ENCODE measurements at regions not wholly inside any gene's neighbourhood (a gene's known extent, or its start where the extent isn't known, plus 50 kb on each side); places are given as distances from the start of the nearest gene placed in this dataset.
"Not testable (repeated sequence)": the region's sequence is repeated elsewhere in the genome, so short reads cannot be mapped to it uniquely, and the experiment has no call there.

- DNase-seq = no peak
These were observed 410.3 kb upstream of the SLC35B3 start for GRCh38 chr6:8845690-8846089.

GRCh38 chr6:8844968-8845367 is 409.6 kb upstream of the SLC35B3 start:
- DNase-seq = no peak

GRCh38 chr6:8839626-8840025 is 404.3 kb upstream of the SLC35B3 start:
- no peak for DNase-seq

GRCh38 chr6:8837343-8837742 is 402.0 kb upstream of the SLC35B3 start:
- DNase-seq = no peak

GRCh38 chr6:8832695-8833094 is 397.4 kb upstream of the SLC35B3 start:
- not testable (repeated sequence) for DNase-seq

GRCh38 chr6:8831366-8832152 is 396.2 kb upstream of the SLC35B3 start:
- DNase-seq = no peak

- DNase-seq = no peak
These were observed 395.4 kb upstream of the SLC35B3 start for GRCh38 chr6:8830794-8831193.

- DNase-seq = no peak
These were observed 394.5 kb upstream of the SLC35B3 start for GRCh38 chr6:8829796-8830195.

GRCh38 chr6:8829296-8829695 is 394.0 kb upstream of the SLC35B3 start:
- DNase-seq = no peak

- DNase-seq = no peak
These were observed 393.0 kb upstream of the SLC35B3 start for GRCh38 chr6:8828376-8828775.

- DNase-seq = no peak
These were observed 390.4 kb upstream of the SLC35B3 start for GRCh38 chr6:8825726-8826125.

- no peak for DNase-seq
These were observed 386.6 kb upstream of the SLC35B3 start for GRCh38 chr6:8821981-8822381.

GRCh38 chr6:8820313-8820712 is 385.0 kb upstream of the SLC35B3 start:
- DNase-seq = no peak

- DNase-seq = no peak
These were observed 384.1 kb upstream of the SLC35B3 start for GRCh38 chr6:8819446-8819845.

- no peak for DNase-seq
These were observed 379.2 kb upstream of the SLC35B3 start for GRCh38 chr6:8814440-8815000.

GRCh38 chr6:8810325-8810724 is 375.0 kb upstream of the SLC35B3 start:
- DNase-seq = no peak

GRCh38 chr6:8809662-8810061 is 374.3 kb upstream of the SLC35B3 start:
- DNase-seq = no peak

GRCh38 chr6:8803181-8803760 is 367.9 kb upstream of the SLC35B3 start:
- DNase-seq = no peak

GRCh38 chr6:8802397-8802796 is 367.1 kb upstream of the SLC35B3 start:
- not testable (repeated sequence) for DNase-seq

- DNase-seq = no peak
These were observed 359.1 kb upstream of the SLC35B3 start for GRCh38 chr6:8794420-8794819.

GRCh38 chr6:8789878-8790277 is 354.5 kb upstream of the SLC35B3 start:
- DNase-seq = no peak

GRCh38 chr6:8785223-8785622 is 349.9 kb upstream of the SLC35B3 start:
- no peak for DNase-seq

- DNase-seq = no peak
These were observed 347.8 kb upstream of the SLC35B3 start for GRCh38 chr6:8783191-8783590.

- no peak for DNase-seq
These were observed 345.3 kb upstream of the SLC35B3 start for GRCh38 chr6:8780653-8781052.
